H9 (cell line): ENCODE measurements at regions not wholly inside any gene's neighbourhood (a gene's known extent, or its start where the extent isn't known, plus 50 kb on each side); places are given as distances from the start of the nearest gene placed in this dataset.
A peak's percentile ranks its signal among the peaks of the same experiment; 100 is the strongest.

ENCODE experiments used
- DNase-seq: peaks from one replicate; pipeline ENCODE4 v3.0.0-alpha.2; 2017
- H2AFZ ChIP-seq: one replicate; pipeline ENCODE4 v1.6.1; 2013; ENCODE audit warnings: mild to moderate bottlenecking, low read length, control low read depth, moderate library complexity
- H2AK5ac ChIP-seq: 2 replicates; pipeline ENCODE4 v1.6.1; 2013; ENCODE audit warnings: low read length, control low read depth, mixed read lengths; ENCODE audit not compliant: insufficient read length
- H2BK120ac ChIP-seq: one replicate; pipeline ENCODE4 v1.6.1; 2013; ENCODE audit warnings: low read depth, mild to moderate bottlenecking, low read length, control low read depth, inconsistent platforms; ENCODE audit not compliant: poor library complexity, severe bottlenecking
- H2BK12ac ChIP-seq: 2 replicates; pipeline ENCODE4 v1.6.1; 2013; ENCODE audit warnings: low read length, control low read depth, mixed read lengths, low read depth; ENCODE audit not compliant: insufficient read length
- H2BK15ac ChIP-seq: 2 replicates; pipeline ENCODE4 v1.6.1; 2013; ENCODE audit warnings: low read depth, low read length, control low read depth
- H2BK20ac ChIP-seq: one replicate; pipeline ENCODE4 v1.6.1; 2013; ENCODE audit warnings: low read depth, mild to moderate bottlenecking, low read length, control low read depth, inconsistent platforms; ENCODE audit not compliant: poor library complexity, severe bottlenecking
- H2BK5ac ChIP-seq: 2 replicates; pipeline ENCODE4 v1.6.1; 2013; ENCODE audit warnings: low read length, control low read depth, mixed read lengths; ENCODE audit not compliant: insufficient read length
- H3K14ac ChIP-seq: 2 replicates; pipeline ENCODE4 v1.6.1; 2013; ENCODE audit warnings: low read length, control low read depth; ENCODE audit not compliant: insufficient read depth
- H3K18ac ChIP-seq: 2 replicates; pipeline ENCODE4 v1.6.1; 2013; ENCODE audit warnings: low read depth, mild to moderate bottlenecking, mixed read lengths, low read length, control low read depth; ENCODE audit not compliant: insufficient read length
- H3K23ac ChIP-seq: 2 replicates; pipeline ENCODE4 v1.6.1; 2013; ENCODE audit warnings: low read length, control low read depth, mixed read lengths, low read depth; ENCODE audit not compliant: insufficient read length
- H3K23me2 ChIP-seq: 2 replicates; pipeline ENCODE4 v1.6.1; 2013; ENCODE audit warnings: low read depth, mild to moderate bottlenecking, mixed read lengths, low read length, control low read depth; ENCODE audit not compliant: insufficient read length, poor library complexity, severe bottlenecking
- H3K27ac ChIP-seq: 2 replicates; pipeline ENCODE4 v1.5.1; 2013; ENCODE audit warnings: low read length, control low read depth, mixed read lengths, low read depth; ENCODE audit not compliant: insufficient read length
- H3K27me3 ChIP-seq: 2 replicates; pipeline ENCODE4 v1.6.1; 2013; ENCODE audit warnings: low read length, control low read depth, inconsistent platforms; ENCODE audit not compliant: insufficient read depth
- H3K4ac ChIP-seq: 2 replicates; pipeline ENCODE4 v1.6.1; 2013; ENCODE audit warnings: low read depth, mild to moderate bottlenecking, control low read depth, inconsistent platforms, low read length, moderate library complexity
- H3K4me1 ChIP-seq: 2 replicates; pipeline ENCODE4 v1.6.1; 2013; ENCODE audit warnings: low read length, control low read depth, inconsistent platforms; ENCODE audit not compliant: insufficient read depth
- H3K4me2 ChIP-seq: 2 replicates; pipeline ENCODE4 v1.6.1; 2013; ENCODE audit warnings: low read length, control low read depth, mixed read lengths; ENCODE audit not compliant: insufficient read length, insufficient read depth
- H3K56ac ChIP-seq: 2 replicates; pipeline ENCODE4 v1.6.1; 2013; ENCODE audit warnings: low read depth, mild to moderate bottlenecking, mixed read lengths, low read length, control low read depth; ENCODE audit not compliant: insufficient read length
- H3K79me1 ChIP-seq: 2 replicates; pipeline ENCODE4 v1.6.1; 2013; ENCODE audit warnings: low read depth, mild to moderate bottlenecking, moderate library complexity, low read length, control low read depth, inconsistent platforms; ENCODE audit not compliant: insufficient read depth, poor library complexity, severe bottlenecking
- H3K79me2 ChIP-seq: 2 replicates; pipeline ENCODE4 v1.6.1; 2013; ENCODE audit warnings: low read length, control low read depth, inconsistent platforms; ENCODE audit not compliant: insufficient read depth
- H3K9ac ChIP-seq: 2 replicates; pipeline ENCODE4 v1.6.1; 2013; ENCODE audit warnings: low read length, control low read depth, mixed read lengths; ENCODE audit not compliant: insufficient read length; ENCODE audit errors: extremely low read depth
- H3K9me3 ChIP-seq: one replicate; pipeline ENCODE4 v1.6.1; 2013; ENCODE audit warnings: low read depth, low read length, inconsistent platforms; ENCODE audit not compliant: control insufficient read depth
- H3T11ph ChIP-seq: one replicate; pipeline ENCODE4 v1.6.1; 2013; ENCODE audit warnings: mild to moderate bottlenecking, low read length, control low read depth, inconsistent platforms
- H4K20me1 ChIP-seq: one replicate; pipeline ENCODE4 v1.6.1; 2013; ENCODE audit not compliant: control insufficient read depth, insufficient read length, insufficient read depth
- H4K5ac ChIP-seq: 2 replicates; pipeline ENCODE4 v1.6.1; 2013; ENCODE audit warnings: low read depth, mild to moderate bottlenecking, mixed read lengths, low read length, control low read depth; ENCODE audit not compliant: insufficient read length
- H4K8ac ChIP-seq: replicated peaks from 2 replicates; pipeline ENCODE4 v1.6.1; 2013; ENCODE audit warnings: low read length, control low read depth, mixed read lengths, low read depth; ENCODE audit not compliant: insufficient read length
- H4K91ac ChIP-seq: 2 replicates; pipeline ENCODE4 v1.6.1; 2013; ENCODE audit warnings: low read depth, mild to moderate bottlenecking, moderate library complexity, mixed read lengths, low read length, control low read depth; ENCODE audit not compliant: insufficient read length
- H3K27ac Mint-ChIP-seq, 3 experiments: 2 replicates in 2 of 3; 3 replicates in 1 of 3; pipeline ENCODE4 v1.8.0; 2020 to 2021; ENCODE audit warnings: mixed read lengths in 3 of 3, mild to moderate bottlenecking in 1 of 3, moderate library complexity in 1 of 3
- H3K27me3 Mint-ChIP-seq: 2 replicates; pipeline ENCODE4 v1.8.0; 2021; ENCODE audit warnings: low read depth, mild to moderate bottlenecking, moderate library complexity, mixed read lengths
- H3K36me3 Mint-ChIP-seq, 3 experiments: 2 replicates in 2 of 3; 3 replicates in 1 of 3; pipeline ENCODE4 v1.8.0; 2020 to 2021; ENCODE audit warnings: low read depth in 3 of 3, mixed read lengths in 3 of 3; ENCODE audit not compliant: insufficient read depth in 1 of 3
- H3K4me1 Mint-ChIP-seq, 2 experiments: 2 replicates each; pipeline ENCODE4 v1.8.0; 2020; ENCODE audit warnings: mixed read lengths in 2 of 2
- H3K4me3 Mint-ChIP-seq, 2 experiments: 2 replicates in 1 of 2; 3 replicates in 1 of 2; pipeline ENCODE4 v1.8.0; 2020 to 2021; ENCODE audit warnings: mild to moderate bottlenecking in 2 of 2, mixed read lengths in 2 of 2, moderate library complexity in 1 of 2
- H3K9me3 Mint-ChIP-seq, 2 experiments: 2 replicates in 1 of 2; 3 replicates in 1 of 2; pipeline ENCODE4 v1.8.0; 2020; ENCODE audit warnings: mild to moderate bottlenecking in 2 of 2, mixed read lengths in 2 of 2, moderate library complexity in 1 of 2
- CTCF ChIP-seq: fragments of 200-600 bp; sonication (generic); conservative IDR thresholded peaks from 3 replicates; pipeline ENCODE4 v1.8.0; 2021; ENCODE audit warnings: antibody characterized with exemption, mild to moderate bottlenecking
- WGBS: extraction: QIAGEN DNeasy Blood & Tissue Kit; methylation state at CpG from one replicate; pipeline ENCODE4 v1.1.7; 2013; ENCODE audit warnings: missing lambda C conversion rate, low lambda C conversion rate, mixed read lengths; ENCODE audit not compliant: insufficient read length; ENCODE audit errors: extremely low coverage; 5-methylcytosine and 5-hydroxymethylcytosine counted together

- Histone ChIP-seq H2AK5ac (no peak overlapping the region), H3K14ac (no peak overlapping the region), H3K9me3 (no peaks in the 10 kb centered on the region), H3K18ac (no peak overlapping the region), H2BK20ac (no peak overlapping the region), H2BK12ac (no peak overlapping the region), H4K20me1 (no peaks in the 10 kb centered on the region), H3K4me1 (peaks cover 2% of the 10 kb centered on the region; the same call in 1 of the 2 replicates), H3K4me2 (no peak overlapping the region), H2BK120ac (no peak overlapping the region), H3K4ac (no peak overlapping the region), H3K27me3 (no peaks in the 10 kb centered on the region), H3K79me2 (no peaks in the 10 kb centered on the region), H3T11ph (no peak overlapping the region), H3K79me1 (no peaks in the 10 kb centered on the region), H3K23ac (no peak overlapping the region), H3K23me2 (no peaks in the 10 kb centered on the region), H4K5ac (no peak overlapping the region), H3K56ac (no peak overlapping the region), H2AFZ (no peak overlapping the region), H4K91ac (no peak overlapping the region), H2BK15ac (no peak overlapping the region), H4K8ac (no peak overlapping the region), H2BK5ac (no peak overlapping the region), H3K9ac (no peak overlapping the region), H3K27ac (no peak overlapping the region)
- H3K9me3 Mint-ChIP-seq, result no peaks in the 10 kb centered on the region; a peak in 1 of 5 replicates
- DNase-seq, result no peak
- no CpG with 5 or more reads among the region's 14 CpGs for whole genome bisulfite sequencing
- no peak for TF ChIP-seq CTCF
- H3K4me3 Mint-ChIP-seq, result no peak overlapping the region
- 0 out of 7 replicates have a peak overlapping the region, but pooled peaks of 1 of the 3 experiments have one; percentile 15 for H3K27ac Mint-ChIP-seq
- peaks cover 6 to 10% of the 10 kb centered on the region in 2 experiments; a peak in 3 of 4 replicates for H3K4me1 Mint-ChIP-seq
- no peaks in the 10 kb centered on the region; the same call in 1 of the 2 replicates for H3K27me3 Mint-ChIP-seq
- H3K36me3 Mint-ChIP-seq, result peaks cover 19 to 26% (median 22%) of the 10 kb centered on the region in 3 experiments; a peak in 6 of 7 replicates
Measured at GRCh38 chr11:71189768-71190315, 62.5 kb downstream of the SHANK2 start.
